Inflammatory macrophage (primary cell): ENCODE measurements at regions not wholly inside any gene's neighbourhood (a gene's known extent, or its start where the extent isn't known, plus 50 kb on each side); places are given as distances from the start of the nearest gene placed in this dataset.

ENCODE experiments used
- DNase-seq, 2 donors: peaks; one replicate each; pipeline ENCODE4 v3.0.0-alpha.2; 2020 to 2022

GRCh38 chr18:42412281-42412680 lies 457.2 kb downstream of the PIK3C3 start:
- DNase-seq = no peak

- no peak for DNase-seq
These were observed 457.9 kb downstream of the PIK3C3 start for GRCh38 chr18:42412896-42413295.

- DNase-seq = no peak
These were observed 458.8 kb downstream of the PIK3C3 start for GRCh38 chr18:42413870-42414269.

- no peak for DNase-seq
These were observed 459.9 kb downstream of the PIK3C3 start for GRCh38 chr18:42414756-42415454.

- DNase-seq = no peak
These were observed 462.2 kb downstream of the PIK3C3 start for GRCh38 chr18:42417189-42417588.

- no peak for DNase-seq
These were observed 463.1 kb downstream of the PIK3C3 start for GRCh38 chr18:42418121-42418520.

GRCh38 chr18:42425025-42425424 lies 470.0 kb downstream of the PIK3C3 start:
- DNase-seq = no peak

- DNase-seq = no peak
These were observed 471.5 kb downstream of the PIK3C3 start for GRCh38 chr18:42426496-42427015.

- DNase-seq = no peak
These were observed 474.2 kb downstream of the PIK3C3 start for GRCh38 chr18:42429196-42429595.

GRCh38 chr18:42436222-42436765 lies 481.3 kb downstream of the PIK3C3 start:
- DNase-seq = no peak

- DNase-seq = no peak
These were observed 482.0 kb downstream of the PIK3C3 start for GRCh38 chr18:42437001-42437400.

GRCh38 chr18:42437646-42438045 lies 482.6 kb downstream of the PIK3C3 start:
- DNase-seq = no peak

- no peak for DNase-seq
These were observed 487.6 kb downstream of the PIK3C3 start for GRCh38 chr18:42442656-42443055.

GRCh38 chr18:42444349-42444748 lies 489.3 kb downstream of the PIK3C3 start:
- no peak for DNase-seq

GRCh38 chr18:42445359-42445758 lies 490.3 kb downstream of the PIK3C3 start:
- no peak for DNase-seq

GRCh38 chr18:42446195-42446594 lies 491.2 kb downstream of the PIK3C3 start:
- no peak for DNase-seq

- no peak for DNase-seq
These were observed 492.7 kb downstream of the PIK3C3 start for GRCh38 chr18:42447688-42448087.

GRCh38 chr18:42458226-42458625 lies 503.2 kb downstream of the PIK3C3 start:
- DNase-seq = no peak

GRCh38 chr18:42459873-42460272 lies 504.8 kb downstream of the PIK3C3 start:
- no peak for DNase-seq

GRCh38 chr18:42471885-42472284 lies 516.9 kb downstream of the PIK3C3 start:
- DNase-seq = no peak

- DNase-seq = no peak
These were observed 518.6 kb downstream of the PIK3C3 start for GRCh38 chr18:42473611-42474010.

GRCh38 chr18:42474577-42474976 lies 519.5 kb downstream of the PIK3C3 start:
- no peak for DNase-seq

- no peak for DNase-seq
These were observed 520.1 kb downstream of the PIK3C3 start for GRCh38 chr18:42475157-42475556.

GRCh38 chr18:42477267-42477666 lies 522.2 kb downstream of the PIK3C3 start:
- DNase-seq = no peak

- no peak for DNase-seq
These were observed 525.4 kb downstream of the PIK3C3 start for GRCh38 chr18:42480441-42480840.
